Nephron (organoid): ENCODE measurements at regions not wholly inside any gene's neighbourhood (a gene's known extent, or its start where the extent isn't known, plus 50 kb on each side); places are given as distances from the start of the nearest gene placed in this dataset.

ENCODE experiments used
- H3K27ac Mint-ChIP-seq, 3 experiments: 2 replicates each; pipeline ENCODE4 v1.8.0; 2020; ENCODE audit warnings: mixed read lengths in 3 of 3, mild to moderate bottlenecking in 2 of 3, moderate library complexity in 1 of 3
- H3K27me3 Mint-ChIP-seq: 2 replicates; pipeline ENCODE4 v1.8.0; 2021; ENCODE audit warnings: low read depth, mild to moderate bottlenecking, moderate library complexity, mixed read lengths
- H3K36me3 Mint-ChIP-seq: 2 replicates; pipeline ENCODE4 v1.8.0; 2020; ENCODE audit warnings: low read depth, mixed read lengths
- H3K4me1 Mint-ChIP-seq: 2 replicates; pipeline ENCODE4 v1.8.0; 2020; ENCODE audit warnings: mixed read lengths
- H3K4me3 Mint-ChIP-seq, 3 experiments: 2 replicates each; pipeline ENCODE4 v1.8.0; 2020; ENCODE audit warnings: mild to moderate bottlenecking in 3 of 3, mixed read lengths in 3 of 3, moderate library complexity in 2 of 3
- H3K9me3 Mint-ChIP-seq: 2 replicates; pipeline ENCODE4 v1.8.0; 2020; ENCODE audit warnings: mixed read lengths
- TF ChIP-seq, protein P1 (sequence below), 3 experiments: fragments of 200-600 bp; sonication (generic); IDR thresholded peaks; one replicate each; pipeline ENCODE4 v1.5.0; 2021; ENCODE audit warnings: antibody characterized with exemption in 3 of 3; ENCODE audit not compliant: unreplicated experiment in 3 of 3

DNA sequence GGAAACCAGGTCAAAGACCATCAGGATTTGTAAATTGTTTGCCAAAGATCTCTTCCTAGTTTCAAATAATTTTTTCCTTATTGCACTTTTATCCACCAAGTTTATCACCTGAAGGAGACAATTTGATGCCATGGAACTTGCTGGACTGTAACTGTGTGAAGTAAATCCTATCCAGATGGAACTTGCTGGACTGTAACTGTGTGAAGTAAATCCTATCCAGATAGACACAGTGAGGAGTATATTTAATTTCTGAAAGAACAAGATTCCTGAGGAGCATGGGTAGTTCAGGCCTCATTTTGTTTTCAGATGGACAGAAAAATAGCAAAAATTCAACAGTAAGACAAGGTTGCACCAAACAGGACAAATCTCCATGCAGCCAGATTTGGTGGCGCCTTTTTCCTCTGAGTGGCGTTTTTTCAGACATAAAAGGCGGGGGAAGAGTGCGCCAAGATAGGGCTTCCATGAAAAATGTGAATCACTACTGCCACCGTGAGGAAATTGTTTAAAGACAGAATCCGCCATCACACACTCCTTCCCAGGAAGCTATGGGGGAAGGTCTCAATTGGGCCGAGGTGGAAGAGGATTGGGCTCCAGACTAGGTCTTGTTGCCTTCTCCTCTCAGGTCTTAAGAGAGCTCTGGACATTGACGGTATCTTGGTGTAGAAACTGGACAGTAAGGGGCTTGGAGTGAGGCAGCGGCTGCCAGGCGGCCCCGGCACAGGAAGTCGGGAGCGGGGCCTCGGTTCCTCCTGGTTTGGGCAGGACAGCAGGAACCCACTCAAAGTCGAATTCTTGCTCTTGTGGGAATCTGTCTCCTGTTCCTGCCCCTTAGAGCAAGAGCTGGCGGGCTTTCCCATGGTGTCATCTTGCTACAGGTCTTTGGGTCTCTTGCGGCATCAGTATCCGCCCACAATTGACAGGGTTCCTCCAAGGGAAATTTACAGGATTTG lies 234.7 kb downstream of the OR13H1 start:
- H3K27me3 Mint-ChIP-seq: no peaks in the 10 kb centered on the region
- H3K36me3 Mint-ChIP-seq: peaks cover 79% of the 10 kb centered on the region
- no peak overlapping the region for H3K27ac Mint-ChIP-seq
- no peaks in the 10 kb centered on the region for H3K4me1 Mint-ChIP-seq
- no peak overlapping the region for H3K4me3 Mint-ChIP-seq
- H3K9me3 Mint-ChIP-seq: no peaks in the 10 kb centered on the region
- TF ChIP-seq, protein P1, sequence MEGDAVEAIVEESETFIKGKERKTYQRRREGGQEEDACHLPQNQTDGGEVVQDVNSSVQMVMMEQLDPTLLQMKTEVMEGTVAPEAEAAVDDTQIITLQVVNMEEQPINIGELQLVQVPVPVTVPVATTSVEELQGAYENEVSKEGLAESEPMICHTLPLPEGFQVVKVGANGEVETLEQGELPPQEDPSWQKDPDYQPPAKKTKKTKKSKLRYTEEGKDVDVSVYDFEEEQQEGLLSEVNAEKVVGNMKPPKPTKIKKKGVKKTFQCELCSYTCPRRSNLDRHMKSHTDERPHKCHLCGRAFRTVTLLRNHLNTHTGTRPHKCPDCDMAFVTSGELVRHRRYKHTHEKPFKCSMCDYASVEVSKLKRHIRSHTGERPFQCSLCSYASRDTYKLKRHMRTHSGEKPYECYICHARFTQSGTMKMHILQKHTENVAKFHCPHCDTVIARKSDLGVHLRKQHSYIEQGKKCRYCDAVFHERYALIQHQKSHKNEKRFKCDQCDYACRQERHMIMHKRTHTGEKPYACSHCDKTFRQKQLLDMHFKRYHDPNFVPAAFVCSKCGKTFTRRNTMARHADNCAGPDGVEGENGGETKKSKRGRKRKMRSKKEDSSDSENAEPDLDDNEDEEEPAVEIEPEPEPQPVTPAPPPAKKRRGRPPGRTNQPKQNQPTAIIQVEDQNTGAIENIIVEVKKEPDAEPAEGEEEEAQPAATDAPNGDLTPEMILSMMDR (IDR thresholded peaks at IDR 0.05; ENCODE audit: unreplicated experiment in 3 of 3): no peak

- Mint-ChIP-seq H3K9me3 (no peaks in the 10 kb centered on the region), H3K27me3 (no peaks in the 10 kb centered on the region), H3K4me1 (no peaks in the 10 kb centered on the region), H3K27ac (no peak overlapping the region), H3K4me3 (no peak overlapping the region), H3K36me3 (peaks cover 79% of the 10 kb centered on the region)
- TF ChIP-seq, protein P1 (IDR thresholded peaks at IDR 0.05; ENCODE audit: unreplicated experiment in 3 of 3): no peak
These were observed 235.4 kb downstream of the OR13H1 start for GRCh38 chrX:131779306-131779705.

GRCh38 chrX:131779741-131780140 lies 235.9 kb downstream of the OR13H1 start:
- Mint-ChIP-seq H3K27me3 (no peaks in the 10 kb centered on the region), H3K4me3 (no peak overlapping the region), H3K9me3 (no peaks in the 10 kb centered on the region), H3K27ac (no peak overlapping the region), H3K4me1 (no peaks in the 10 kb centered on the region), H3K36me3 (peaks cover 76% of the 10 kb centered on the region)
- TF ChIP-seq, protein P1 (IDR thresholded peaks at IDR 0.05; ENCODE audit: unreplicated experiment in 3 of 3): no peak

DNA sequence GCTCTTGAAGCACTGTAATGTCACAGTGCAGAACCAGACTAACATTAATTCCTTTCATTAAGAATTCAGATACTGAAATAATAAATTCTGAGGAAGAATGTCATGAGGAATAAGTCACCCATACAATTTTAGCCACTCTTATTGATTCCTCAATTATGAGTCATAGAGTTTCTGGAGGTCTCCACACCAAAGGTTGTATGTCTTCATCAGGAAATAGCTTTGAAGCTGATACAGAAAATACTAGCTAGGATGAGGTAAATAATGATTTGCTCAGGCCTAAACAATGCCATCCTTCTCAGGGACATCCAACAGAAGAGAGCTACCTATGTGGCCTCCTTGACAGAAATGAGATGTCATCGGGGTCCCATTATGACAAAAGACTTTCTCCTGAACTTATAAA lies 238.8 kb downstream of the OR13H1 start:
- no peaks in the 10 kb centered on the region for H3K9me3 Mint-ChIP-seq
- H3K27me3 Mint-ChIP-seq: no peaks in the 10 kb centered on the region
- H3K36me3 Mint-ChIP-seq: peaks cover 69% of the 10 kb centered on the region
- H3K27ac Mint-ChIP-seq: no peak overlapping the region
- H3K4me3 Mint-ChIP-seq: no peak overlapping the region
- TF ChIP-seq, protein P1 (IDR thresholded peaks at IDR 0.05; ENCODE audit: unreplicated experiment in 3 of 3): no peak
- no peaks in the 10 kb centered on the region for H3K4me1 Mint-ChIP-seq

DNA sequence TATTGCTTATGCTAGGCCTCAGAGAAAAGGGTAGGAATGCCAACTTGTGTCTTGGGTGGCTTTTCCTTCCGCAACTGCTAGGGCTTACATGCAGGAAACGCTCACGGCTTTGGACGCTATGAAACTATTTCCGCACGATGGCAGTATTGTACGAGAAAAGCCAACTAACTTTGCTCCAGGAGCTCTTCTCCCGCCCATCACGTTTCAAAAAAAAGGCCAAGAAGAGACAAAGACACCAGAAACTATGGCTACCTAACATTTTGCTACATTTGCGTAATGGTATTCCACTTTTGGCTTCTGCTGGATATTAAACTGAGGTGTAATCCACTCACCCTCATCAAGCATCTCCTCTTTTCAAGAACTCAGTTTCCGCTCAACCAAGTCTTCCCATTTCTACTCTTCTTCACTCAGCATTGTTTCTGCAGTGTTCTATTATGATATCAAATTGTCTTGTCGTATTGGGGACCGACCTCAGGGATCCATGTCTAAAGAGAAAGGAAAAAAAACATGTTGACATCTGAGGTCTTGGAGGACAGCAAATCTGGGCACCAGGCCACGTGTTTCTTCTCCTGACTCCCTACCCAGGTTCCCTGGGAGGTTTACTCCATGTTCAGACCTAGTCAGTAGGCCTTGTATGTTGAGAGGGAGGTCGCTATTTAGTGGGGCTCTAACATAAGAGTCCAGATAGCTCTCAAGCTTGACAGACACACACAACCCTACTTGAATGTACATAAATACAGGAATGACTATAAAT lies 239.4 kb upstream of the STK26 start:
- no peaks in the 10 kb centered on the region for H3K4me1 Mint-ChIP-seq
- H3K4me3 Mint-ChIP-seq: no peak overlapping the region
- no peaks in the 10 kb centered on the region for H3K9me3 Mint-ChIP-seq
- no peaks in the 10 kb centered on the region for H3K27me3 Mint-ChIP-seq
- TF ChIP-seq, protein P1 (IDR thresholded peaks at IDR 0.05; ENCODE audit: unreplicated experiment in 3 of 3): no peak
- no peak overlapping the region for H3K27ac Mint-ChIP-seq
- peaks cover 70% of the 10 kb centered on the region for H3K36me3 Mint-ChIP-seq
